Mammary epithelial cell (primary cell): ENCODE measurements at regions not wholly inside any gene's neighbourhood (a gene's known extent, or its start where the extent isn't known, plus 50 kb on each side); places are given as distances from the start of the nearest gene placed in this dataset.

Experiments
- EZH2 ChIP-seq: IDR thresholded peaks from 2 replicates; pipeline ENCODE4 v1.6.1; 2012; ENCODE audit warnings: low read length, inconsistent platforms, borderline replicate concordance
- TF ChIP-seq, protein P1 (sequence below), 2 donors: IDR thresholded peaks in 1 of 2; conservative IDR thresholded peaks in 1 of 2; 2 replicates each; pipeline ENCODE4 v1.5.1; 2011 to 2012; ENCODE audit warnings: inconsistent platforms in 2 of 2, low read length in 2 of 2, mild to moderate bottlenecking in 2 of 2, control low read depth in 1 of 2, low read depth in 1 of 2; ENCODE audit not compliant: insufficient read depth in 1 of 2; ENCODE audit errors: extremely low read depth in 1 of 2

DNA sequence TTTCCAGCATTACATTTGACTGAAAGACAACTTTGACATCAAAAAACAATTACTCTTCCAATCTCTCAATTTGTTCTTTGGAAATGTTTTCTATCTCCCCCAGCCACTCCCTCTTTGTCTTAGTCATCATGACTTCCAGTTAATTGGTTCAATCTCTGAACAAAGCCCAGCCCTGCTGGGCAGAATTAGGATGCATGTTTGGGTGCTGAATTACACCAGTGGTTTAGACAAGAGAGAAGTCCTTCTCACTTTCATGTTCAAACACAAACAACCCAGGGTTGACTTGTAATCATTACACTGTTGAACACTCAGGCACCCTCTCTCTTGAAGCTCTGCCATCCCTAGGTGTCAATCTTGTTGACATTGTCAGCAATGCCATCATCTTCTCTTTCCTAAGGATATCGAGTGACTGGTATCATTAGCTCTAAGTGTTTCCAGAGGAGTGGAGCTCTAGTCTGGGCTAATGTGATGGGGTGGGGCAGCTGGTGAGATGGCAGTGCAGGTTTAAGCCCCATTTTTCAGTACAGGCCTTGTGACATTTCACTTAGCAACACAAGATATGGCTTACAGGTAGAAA lies 90.8 kb upstream of the MEIS1 start:
- no peak for TF ChIP-seq EZH2
- TF ChIP-seq, protein P1, sequence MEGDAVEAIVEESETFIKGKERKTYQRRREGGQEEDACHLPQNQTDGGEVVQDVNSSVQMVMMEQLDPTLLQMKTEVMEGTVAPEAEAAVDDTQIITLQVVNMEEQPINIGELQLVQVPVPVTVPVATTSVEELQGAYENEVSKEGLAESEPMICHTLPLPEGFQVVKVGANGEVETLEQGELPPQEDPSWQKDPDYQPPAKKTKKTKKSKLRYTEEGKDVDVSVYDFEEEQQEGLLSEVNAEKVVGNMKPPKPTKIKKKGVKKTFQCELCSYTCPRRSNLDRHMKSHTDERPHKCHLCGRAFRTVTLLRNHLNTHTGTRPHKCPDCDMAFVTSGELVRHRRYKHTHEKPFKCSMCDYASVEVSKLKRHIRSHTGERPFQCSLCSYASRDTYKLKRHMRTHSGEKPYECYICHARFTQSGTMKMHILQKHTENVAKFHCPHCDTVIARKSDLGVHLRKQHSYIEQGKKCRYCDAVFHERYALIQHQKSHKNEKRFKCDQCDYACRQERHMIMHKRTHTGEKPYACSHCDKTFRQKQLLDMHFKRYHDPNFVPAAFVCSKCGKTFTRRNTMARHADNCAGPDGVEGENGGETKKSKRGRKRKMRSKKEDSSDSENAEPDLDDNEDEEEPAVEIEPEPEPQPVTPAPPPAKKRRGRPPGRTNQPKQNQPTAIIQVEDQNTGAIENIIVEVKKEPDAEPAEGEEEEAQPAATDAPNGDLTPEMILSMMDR (conservative IDR thresholded peaks at IDR 0.05 in 1 of 2, IDR thresholded peaks at IDR 0.05 in 1 of 2; ENCODE audit: extremely low read depth in 1 of 2, insufficient read depth in 1 of 2, low read depth in 1 of 2, low read length in 2 of 2), result no peak
